Mucosa of rectum (tissue), 2 donors: ENCODE measurements at regions not wholly inside any gene's neighbourhood (a gene's known extent, or its start where the extent isn't known, plus 50 kb on each side); places are given as distances from the start of the nearest gene placed in this dataset.

Experiments used
- H3K27ac ChIP-seq, 2 donors: one replicate each; pipeline ENCODE4 v1.7.0; 2013; ENCODE audit warnings: inconsistent platforms in 2 of 2, low read depth in 2 of 2, low read length in 2 of 2
- H3K27me3 ChIP-seq, 2 donors: one replicate each; pipeline ENCODE4 v1.7.0; 2013; ENCODE audit warnings: low read length in 2 of 2; ENCODE audit not compliant: control insufficient read depth in 2 of 2, insufficient read depth in 2 of 2
- H3K36me3 ChIP-seq, 2 donors: one replicate each; pipeline ENCODE4 v1.7.0; 2013; ENCODE audit warnings: low read length in 2 of 2; ENCODE audit not compliant: control insufficient read depth in 2 of 2, insufficient read depth in 2 of 2
- H3K4me1 ChIP-seq, 2 donors: one replicate each; pipeline ENCODE4 v1.7.0; 2013; ENCODE audit warnings: low read length in 2 of 2, mild to moderate bottlenecking in 1 of 2; ENCODE audit not compliant: control insufficient read depth in 2 of 2, insufficient read depth in 2 of 2
- H3K4me3 ChIP-seq, 2 donors: one replicate each; pipeline ENCODE4 v1.7.0; 2013; ENCODE audit warnings: low read length in 2 of 2
- H3K9ac ChIP-seq, 2 donors: one replicate each; pipeline ENCODE4 v1.7.0; 2013; ENCODE audit warnings: low read length in 2 of 2, low read depth in 1 of 2, mild to moderate bottlenecking in 1 of 2
- H3K9me3 ChIP-seq, 2 donors: one replicate each; pipeline ENCODE4 v1.7.0; 2013; ENCODE audit warnings: low read length in 2 of 2; ENCODE audit not compliant: control insufficient read depth in 2 of 2
- donor health status: healthy.
- donor health status: Normal muscosa, but diverticular disease.

- H3K4me1 ChIP-seq, result peaks cover 0 to 7% of the 10 kb centered on the region in 2 donors
- H3K36me3 ChIP-seq, result no peaks in the 10 kb centered on the region
- H3K9ac ChIP-seq, result no peak overlapping the region
- no peaks in the 10 kb centered on the region for H3K9me3 ChIP-seq
- no peaks in the 10 kb centered on the region for H3K27me3 ChIP-seq
- no peak overlapping the region for H3K27ac ChIP-seq
- H3K4me3 ChIP-seq, result no peak overlapping the region
These were observed 437.4 kb downstream of the ARHGEF28 start for GRCh38 chr5:74063346-74063745.

DNA sequence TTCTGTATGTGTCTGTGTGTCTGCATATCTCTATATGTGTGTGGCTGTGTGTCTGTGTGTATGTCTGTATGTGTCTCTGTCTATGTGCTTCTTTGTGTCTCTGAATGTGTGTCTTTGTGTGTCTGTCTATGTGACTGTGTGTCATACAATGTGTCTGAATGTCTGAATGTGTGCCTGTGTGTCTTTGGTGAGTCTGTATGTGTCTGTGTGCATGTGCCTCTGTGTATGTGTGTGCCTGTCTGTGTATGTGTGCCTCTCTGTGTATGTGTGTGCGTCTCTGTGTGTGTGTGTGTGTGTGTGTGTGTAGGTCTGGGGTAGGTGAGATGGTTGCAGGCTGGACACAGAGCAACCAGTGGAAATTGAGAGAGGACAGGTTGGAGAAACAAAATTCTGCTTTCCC lies 435.3 kb downstream of the ARHGEF28 start:
- H3K9ac ChIP-seq, result no peak overlapping the region
- no peaks in the 10 kb centered on the region for H3K27me3 ChIP-seq
- peaks cover 0 to 7% of the 10 kb centered on the region in 2 donors for H3K4me1 ChIP-seq

DNA sequence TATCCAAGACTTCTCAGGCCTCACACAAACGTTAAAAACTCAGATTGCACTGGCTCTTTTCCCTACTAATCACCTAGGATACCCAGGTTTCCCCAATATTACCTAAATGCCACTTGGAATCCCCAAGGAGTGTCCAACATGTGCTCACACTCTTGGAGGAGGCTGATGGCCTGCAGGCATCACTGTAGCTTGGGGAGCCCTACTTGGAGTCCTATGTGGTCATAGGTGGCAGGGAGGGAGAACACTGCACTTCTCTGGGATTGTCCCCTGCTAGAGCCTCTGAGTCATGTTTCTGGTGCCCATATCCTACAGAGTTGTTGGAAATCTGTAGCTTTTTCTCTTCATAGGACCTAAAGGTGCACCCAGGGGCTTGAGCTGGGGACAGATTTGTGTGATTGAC lies 433.7 kb downstream of the ARHGEF28 start:
- H3K9me3 ChIP-seq, result no peaks in the 10 kb centered on the region
- no peak overlapping the region for H3K9ac ChIP-seq

More for the DNA sequence above, 435.3 kb downstream of the ARHGEF28 start:
- H3K36me3 ChIP-seq, result no peaks in the 10 kb centered on the region
- no peaks in the 10 kb centered on the region for H3K9me3 ChIP-seq
- H3K27ac ChIP-seq, result no peak overlapping the region
- H3K4me3 ChIP-seq, result no peak overlapping the region

GRCh38 chr5:74056789-74057164 lies 430.8 kb downstream of the ARHGEF28 start:
- no peak overlapping the region for H3K9ac ChIP-seq
- H3K9me3 ChIP-seq, result no peaks in the 10 kb centered on the region
- H3K4me1 ChIP-seq, result peaks cover 0 to 4% of the 10 kb centered on the region in 2 donors
- no peaks in the 10 kb centered on the region for H3K27me3 ChIP-seq
- H3K27ac ChIP-seq, result no peak overlapping the region
- H3K4me3 ChIP-seq, result no peak overlapping the region
- H3K36me3 ChIP-seq, result no peaks in the 10 kb centered on the region

More for the DNA sequence above, 433.7 kb downstream of the ARHGEF28 start:
- no peaks in the 10 kb centered on the region for H3K27me3 ChIP-seq
- peaks cover 4 to 7% of the 10 kb centered on the region in 2 donors for H3K4me1 ChIP-seq
- H3K36me3 ChIP-seq, result no peaks in the 10 kb centered on the region
- no peak overlapping the region for H3K27ac ChIP-seq
- H3K4me3 ChIP-seq, result no peak overlapping the region

GRCh38 chr5:74056107-74056788 lies 430.3 kb downstream of the ARHGEF28 start:
- no peaks in the 10 kb centered on the region for H3K36me3 ChIP-seq
- no peak overlapping the region for H3K9ac ChIP-seq
- H3K27ac ChIP-seq, result no peak overlapping the region
- no peaks in the 10 kb centered on the region for H3K27me3 ChIP-seq
- no peaks in the 10 kb centered on the region for H3K9me3 ChIP-seq
- peaks cover 0 to 4% of the 10 kb centered on the region in 2 donors for H3K4me1 ChIP-seq
- no peak overlapping the region for H3K4me3 ChIP-seq

DNA sequence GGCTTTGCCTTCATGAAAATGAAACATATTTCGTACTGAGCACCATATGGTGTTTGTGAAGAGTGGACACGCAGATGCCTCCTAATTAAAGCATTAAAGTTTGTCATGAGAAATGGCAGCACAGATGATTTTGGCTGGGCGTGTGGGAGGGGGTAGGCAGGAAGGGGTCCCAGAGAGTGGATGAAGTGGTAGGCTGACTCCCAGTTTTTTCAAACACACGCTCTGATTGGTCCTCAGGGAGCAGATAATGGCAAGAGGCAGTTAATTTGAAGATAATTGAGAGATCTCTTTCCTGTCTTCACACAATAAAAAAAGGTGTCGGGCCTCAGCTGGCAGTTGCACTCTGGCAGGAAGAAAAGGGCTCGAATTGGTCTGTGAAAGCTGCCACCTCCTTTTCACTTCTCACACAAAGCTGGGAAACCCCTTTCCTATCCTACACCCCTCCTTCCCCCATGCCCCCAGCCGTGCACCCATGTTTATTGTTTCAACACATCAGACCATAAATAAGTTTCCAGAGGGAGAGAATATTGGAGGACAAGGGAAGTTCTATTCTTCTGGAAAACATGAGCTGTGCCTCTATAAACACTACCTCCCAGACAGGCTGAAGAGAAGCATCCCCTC lies 429.6 kb downstream of the ARHGEF28 start:
- H3K4me1 ChIP-seq, result peaks cover 0 to 4% of the 10 kb centered on the region in 2 donors
- H3K9me3 ChIP-seq, result no peaks in the 10 kb centered on the region
- no peak overlapping the region for H3K27ac ChIP-seq
- no peaks in the 10 kb centered on the region for H3K36me3 ChIP-seq
- H3K4me3 ChIP-seq, result no peak overlapping the region
- H3K27me3 ChIP-seq, result no peaks in the 10 kb centered on the region
- H3K9ac ChIP-seq, result no peak overlapping the region

DNA sequence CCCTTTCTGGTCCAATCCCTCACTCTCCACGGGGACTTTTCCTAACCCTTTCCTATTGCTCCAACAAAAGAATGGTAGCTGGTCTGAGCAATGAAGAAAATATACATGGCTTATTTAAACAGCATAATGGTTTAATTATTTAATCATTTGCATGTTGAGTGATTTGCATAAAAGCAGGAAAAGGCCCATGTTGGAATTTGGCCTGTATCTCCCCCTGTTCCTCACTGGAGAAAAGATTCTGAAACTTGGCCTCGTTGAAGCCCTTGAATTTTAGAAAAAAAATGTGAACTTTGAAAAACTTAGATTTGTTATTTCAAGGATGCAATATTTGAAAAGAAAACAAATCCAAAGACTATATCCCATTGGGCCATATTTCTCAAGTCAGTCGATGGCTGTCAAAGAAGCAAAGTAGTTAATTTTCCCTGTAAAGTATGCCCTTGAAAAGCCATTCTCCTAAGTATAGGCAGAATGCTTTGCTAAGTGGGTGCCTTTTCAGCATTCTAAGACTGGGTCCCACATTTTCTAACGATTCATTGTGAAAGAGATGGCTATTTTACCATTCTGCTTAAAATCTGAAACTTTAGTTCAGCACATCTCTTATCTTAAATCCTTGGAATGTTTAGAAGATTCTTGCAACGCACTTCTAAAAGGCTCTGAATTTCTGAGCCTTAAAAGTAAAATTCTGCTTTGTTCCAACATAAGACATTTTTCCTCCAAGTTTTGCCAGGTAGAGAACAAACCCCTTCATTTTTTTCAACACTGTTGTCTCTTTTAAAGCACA lies 428.8 kb downstream of the ARHGEF28 start:
- no peak overlapping the region for H3K9ac ChIP-seq
- no peak overlapping the region for H3K27ac ChIP-seq
- no peak overlapping the region for H3K4me3 ChIP-seq
- H3K9me3 ChIP-seq, result no peaks in the 10 kb centered on the region
- H3K36me3 ChIP-seq, result no peaks in the 10 kb centered on the region
- H3K27me3 ChIP-seq, result no peaks in the 10 kb centered on the region
- peaks cover 0 to 4% of the 10 kb centered on the region in 2 donors for H3K4me1 ChIP-seq

DNA sequence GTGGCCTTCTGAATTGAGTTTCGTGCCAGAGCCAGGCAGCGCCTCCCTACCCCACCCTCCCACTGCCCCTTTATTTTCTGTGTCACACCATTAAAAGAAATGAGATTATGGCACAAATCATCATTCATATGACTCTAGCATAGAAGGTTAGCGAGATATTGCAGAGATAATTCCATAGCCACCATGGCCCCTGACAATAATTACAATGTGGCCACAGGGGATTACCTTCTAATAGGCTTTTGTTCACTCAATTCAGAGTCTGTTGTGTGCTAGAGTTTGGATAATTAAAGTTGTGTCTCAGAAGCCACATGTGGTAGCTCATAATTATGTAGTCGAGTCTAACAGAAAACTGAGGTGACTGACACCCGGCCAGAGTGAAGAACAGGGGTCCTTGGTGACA lies 428.1 kb downstream of the ARHGEF28 start:
- H3K36me3 ChIP-seq, result no peaks in the 10 kb centered on the region
- no peak overlapping the region for H3K9ac ChIP-seq
- H3K4me1 ChIP-seq, result peaks cover 0 to 4% of the 10 kb centered on the region in 2 donors
- H3K27ac ChIP-seq, result no peak overlapping the region
- H3K9me3 ChIP-seq, result no peaks in the 10 kb centered on the region
- H3K27me3 ChIP-seq, result no peaks in the 10 kb centered on the region
- no peak overlapping the region for H3K4me3 ChIP-seq

- H3K9ac ChIP-seq, result no peak overlapping the region
- H3K4me3 ChIP-seq, result no peak overlapping the region
- no peaks in the 10 kb centered on the region for H3K9me3 ChIP-seq
- no peak overlapping the region for H3K27ac ChIP-seq
- H3K27me3 ChIP-seq, result no peaks in the 10 kb centered on the region
- H3K4me1 ChIP-seq, result peaks cover 0 to 4% of the 10 kb centered on the region in 2 donors
- H3K36me3 ChIP-seq, result no peaks in the 10 kb centered on the region
These were observed 426.6 kb downstream of the ARHGEF28 start for GRCh38 chr5:74052441-74053221.
